ENCODE measurements at regions not wholly inside any gene's neighbourhood (a gene's known extent, or its start where the extent isn't known, plus 50 kb on each side); places are given as distances from the start of the nearest gene placed in this dataset.

DNA sequence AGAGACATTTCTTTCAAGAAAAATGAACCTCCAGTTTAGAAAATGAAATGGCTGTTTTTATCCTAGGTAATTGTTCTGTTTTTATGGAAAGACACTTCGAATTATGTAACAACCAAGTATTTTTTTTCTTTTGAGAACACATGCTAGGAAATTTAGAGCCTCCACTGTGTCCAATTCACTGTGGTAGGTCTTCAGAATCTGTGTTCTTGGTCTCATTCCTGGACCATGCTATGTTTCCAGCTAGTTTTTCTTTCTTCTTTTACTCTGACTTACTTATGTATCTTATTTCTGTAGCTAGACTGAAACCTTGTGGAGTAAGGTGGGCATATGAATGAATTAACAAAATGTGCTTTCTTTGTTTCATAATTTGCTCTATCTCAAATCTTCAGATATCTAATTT, 391.7 kb upstream of the KLHL29 start (continued):
- TF ChIP-seq, protein P1, sequence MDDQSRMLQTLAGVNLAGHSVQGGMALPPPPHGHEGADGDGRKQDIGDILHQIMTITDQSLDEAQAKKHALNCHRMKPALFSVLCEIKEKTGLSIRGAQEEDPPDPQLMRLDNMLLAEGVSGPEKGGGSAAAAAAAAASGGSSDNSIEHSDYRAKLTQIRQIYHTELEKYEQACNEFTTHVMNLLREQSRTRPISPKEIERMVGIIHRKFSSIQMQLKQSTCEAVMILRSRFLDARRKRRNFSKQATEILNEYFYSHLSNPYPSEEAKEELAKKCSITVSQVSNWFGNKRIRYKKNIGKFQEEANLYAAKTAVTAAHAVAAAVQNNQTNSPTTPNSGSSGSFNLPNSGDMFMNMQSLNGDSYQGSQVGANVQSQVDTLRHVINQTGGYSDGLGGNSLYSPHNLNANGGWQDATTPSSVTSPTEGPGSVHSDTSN (IDR thresholded peaks at IDR 0.05): no peak
- TF ChIP-seq FOSL2 (IDR thresholded peaks at IDR 0.05) (no peak), FOSL2 (CRISPR knock-in tag; IDR thresholded peaks at IDR 0.05) (no peak)

DNA sequence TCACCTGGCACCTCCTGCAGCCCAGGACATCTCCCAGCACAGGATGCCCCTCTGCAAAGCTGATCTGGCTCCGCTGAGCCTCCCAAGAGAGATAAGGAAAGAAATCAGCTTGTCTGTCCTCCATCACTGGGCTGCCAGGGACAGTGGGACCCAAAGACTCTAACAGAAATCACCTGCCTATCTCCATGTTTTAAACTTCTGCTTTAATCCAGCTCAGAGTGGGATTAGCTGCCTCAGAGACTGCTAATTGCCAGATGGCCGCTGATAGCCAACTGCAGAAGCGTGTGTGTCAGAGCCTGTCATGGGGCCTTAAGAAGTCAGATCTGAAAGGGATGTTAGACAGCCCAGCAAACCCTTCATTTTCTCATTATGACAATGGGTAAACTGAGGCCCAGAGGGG, 389.4 kb upstream of the KLHL29 start:
- FAIRE-seq: no peak
- Histone ChIP-seq H3K27ac (no peak overlapping the region), H3K4me3 (no peak overlapping the region), H3K4me1 (no peaks in the 10 kb centered on the region), H3K9me3 (no peaks in the 10 kb centered on the region), H3K4me2 (no peak overlapping the region)
- 6% methylated on average over 3 of the region's 3 CpGs for WGBS (ENCODE audit: missing lambda C conversion rate)
- TF ChIP-seq SMC3 (IDR thresholded peaks at IDR 0.05) (no peak), FOXS1 (CRISPR knock-in tag; IDR thresholded peaks at IDR 0.05) (no peak), HOXB5 (CRISPR knock-in tag; IDR thresholded peaks at IDR 0.05) (no peak), CEBPB (IDR thresholded peaks at IDR 0.05) (no peak), POLR2AphosphoS2 (conservative IDR thresholded peaks at IDR 0.05; ENCODE audit: low read length) (no peak), RNF2 (IDR thresholded peaks at IDR 0.05; ENCODE audit: borderline replicate concordance, low read depth) (no peak), JUNB (IDR thresholded peaks at IDR 0.05) (no peak), EHMT2 (IDR thresholded peaks at IDR 0.05; ENCODE audit: low read depth) (no peak), MAFK (IDR thresholded peaks at IDR 0.05; ENCODE audit: partially characterized antibody) (no peak), CHD2 (IDR thresholded peaks at IDR 0.05; ENCODE audit: low read length, partially characterized antibody) (no peak), FOSL2 (IDR thresholded peaks at IDR 0.05) (no peak), FOSL2 (CRISPR knock-in tag; IDR thresholded peaks at IDR 0.05) (no peak), KDM1A (IDR thresholded peaks at IDR 0.05; ENCODE audit: low read depth) (no peak), HEYL (CRISPR knock-in tag; IDR thresholded peaks at IDR 0.05) (no peak), CBX8 (IDR thresholded peaks at IDR 0.05) (no peak), ESRRA (IDR thresholded peaks at IDR 0.05; ENCODE audit: borderline replicate concordance, low read length) (no peak), TFCP2L1 (CRISPR knock-in tag; IDR thresholded peaks at IDR 0.05) (no peak), CBX2 (IDR thresholded peaks at IDR 0.05; ENCODE audit: borderline replicate concordance, low read depth) (no peak), SREBF2 (IDR thresholded peaks at IDR 0.05) (no peak)
- TF ChIP-seq, protein P2, sequence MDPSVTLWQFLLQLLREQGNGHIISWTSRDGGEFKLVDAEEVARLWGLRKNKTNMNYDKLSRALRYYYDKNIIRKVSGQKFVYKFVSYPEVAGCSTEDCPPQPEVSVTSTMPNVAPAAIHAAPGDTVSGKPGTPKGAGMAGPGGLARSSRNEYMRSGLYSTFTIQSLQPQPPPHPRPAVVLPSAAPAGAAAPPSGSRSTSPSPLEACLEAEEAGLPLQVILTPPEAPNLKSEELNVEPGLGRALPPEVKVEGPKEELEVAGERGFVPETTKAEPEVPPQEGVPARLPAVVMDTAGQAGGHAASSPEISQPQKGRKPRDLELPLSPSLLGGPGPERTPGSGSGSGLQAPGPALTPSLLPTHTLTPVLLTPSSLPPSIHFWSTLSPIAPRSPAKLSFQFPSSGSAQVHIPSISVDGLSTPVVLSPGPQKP (IDR thresholded peaks at IDR 0.05; ENCODE audit: low read depth, low read length): no peak
- TF ChIP-seq, protein P3, sequence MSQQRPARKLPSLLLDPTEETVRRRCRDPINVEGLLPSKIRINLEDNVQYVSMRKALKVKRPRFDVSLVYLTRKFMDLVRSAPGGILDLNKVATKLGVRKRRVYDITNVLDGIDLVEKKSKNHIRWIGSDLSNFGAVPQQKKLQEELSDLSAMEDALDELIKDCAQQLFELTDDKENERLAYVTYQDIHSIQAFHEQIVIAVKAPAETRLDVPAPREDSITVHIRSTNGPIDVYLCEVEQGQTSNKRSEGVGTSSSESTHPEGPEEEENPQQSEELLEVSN (IDR thresholded peaks at IDR 0.05; ENCODE audit: borderline replicate concordance, low read depth): no peak
- ChIA-PET POLR2A (no interaction called here), CTCF (no interaction called here)
- no peak for ATAC-seq
- DNase-seq (ENCODE audit: low read depth in 1 of 2, low spot score in 1 of 2): no peak

DNA sequence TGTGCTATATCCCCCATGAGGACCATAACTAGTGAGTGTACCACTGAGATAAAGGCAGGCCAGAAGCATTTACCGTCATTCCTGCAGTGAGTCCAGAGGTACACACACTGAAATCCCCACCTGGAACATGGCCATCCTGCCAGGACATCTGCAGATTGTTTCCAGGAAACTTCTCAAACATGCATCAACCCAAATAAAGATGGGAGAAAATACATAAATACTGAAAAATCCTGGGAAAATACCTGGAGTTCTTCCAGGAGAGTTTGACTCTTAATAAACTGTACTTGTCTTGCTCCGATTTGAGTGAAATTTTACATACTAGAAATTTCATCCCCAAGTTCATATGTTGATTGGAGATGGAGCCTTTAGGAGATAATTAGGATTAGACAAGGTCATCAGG, 388.1 kb upstream of the KLHL29 start:
- no peak overlapping the region for H3K4me3 ChIP-seq
- WGBS (ENCODE audit: missing lambda C conversion rate): 9% methylated on average over 2 of the region's 2 CpGs
- H3K4me2 ChIP-seq: no peak overlapping the region
- ChIA-PET CTCF (no interaction called here), POLR2A (no interaction called here)
- DNase-seq (ENCODE audit: low read depth in 1 of 2, low spot score in 1 of 2): no peak
- ATAC-seq: no peak
- H3K9me3 ChIP-seq: no peaks in the 10 kb centered on the region
- no peak overlapping the region for H3K27ac ChIP-seq
- no peak for FAIRE-seq
- H3K4me1 ChIP-seq: no peaks in the 10 kb centered on the region
- TF ChIP-seq JUN (IDR thresholded peaks at IDR 0.05) (no peak), FOXS1 (CRISPR knock-in tag; IDR thresholded peaks at IDR 0.05) (no peak), CBX2 (IDR thresholded peaks at IDR 0.05; ENCODE audit: borderline replicate concordance, low read depth) (no peak), RNF2 (IDR thresholded peaks at IDR 0.05; ENCODE audit: borderline replicate concordance, low read depth) (no peak), EP300 (IDR thresholded peaks at IDR 0.05) (no peak), GATA3 (IDR thresholded peaks at IDR 0.05; ENCODE audit: borderline replicate concordance) (no peak), KDM1A (IDR thresholded peaks at IDR 0.05; ENCODE audit: low read depth) (no peak), NR3C1 (IDR thresholded peaks at IDR 0.05) (no peak), HOXB5 (CRISPR knock-in tag; IDR thresholded peaks at IDR 0.05) (no peak), KDM5A (IDR thresholded peaks at IDR 0.05) (no peak), SREBF2 (IDR thresholded peaks at IDR 0.05) (no peak), CEBPB (IDR thresholded peaks at IDR 0.05) (no peak)
- TF ChIP-seq, protein P4, sequence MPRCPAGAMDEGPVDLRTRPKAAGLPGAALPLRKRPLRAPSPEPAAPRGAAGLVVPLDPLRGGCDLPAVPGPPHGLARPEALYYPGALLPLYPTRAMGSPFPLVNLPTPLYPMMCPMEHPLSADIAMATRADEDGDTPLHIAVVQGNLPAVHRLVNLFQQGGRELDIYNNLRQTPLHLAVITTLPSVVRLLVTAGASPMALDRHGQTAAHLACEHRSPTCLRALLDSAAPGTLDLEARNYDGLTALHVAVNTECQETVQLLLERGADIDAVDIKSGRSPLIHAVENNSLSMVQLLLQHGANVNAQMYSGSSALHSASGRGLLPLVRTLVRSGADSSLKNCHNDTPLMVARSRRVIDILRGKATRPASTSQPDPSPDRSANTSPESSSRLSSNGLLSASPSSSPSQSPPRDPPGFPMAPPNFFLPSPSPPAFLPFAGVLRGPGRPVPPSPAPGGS (IDR thresholded peaks at IDR 0.05): no peak
- TF ChIP-seq, protein P3 (IDR thresholded peaks at IDR 0.05; ENCODE audit: borderline replicate concordance, low read depth): no peak
- TF ChIP-seq, protein P5, sequence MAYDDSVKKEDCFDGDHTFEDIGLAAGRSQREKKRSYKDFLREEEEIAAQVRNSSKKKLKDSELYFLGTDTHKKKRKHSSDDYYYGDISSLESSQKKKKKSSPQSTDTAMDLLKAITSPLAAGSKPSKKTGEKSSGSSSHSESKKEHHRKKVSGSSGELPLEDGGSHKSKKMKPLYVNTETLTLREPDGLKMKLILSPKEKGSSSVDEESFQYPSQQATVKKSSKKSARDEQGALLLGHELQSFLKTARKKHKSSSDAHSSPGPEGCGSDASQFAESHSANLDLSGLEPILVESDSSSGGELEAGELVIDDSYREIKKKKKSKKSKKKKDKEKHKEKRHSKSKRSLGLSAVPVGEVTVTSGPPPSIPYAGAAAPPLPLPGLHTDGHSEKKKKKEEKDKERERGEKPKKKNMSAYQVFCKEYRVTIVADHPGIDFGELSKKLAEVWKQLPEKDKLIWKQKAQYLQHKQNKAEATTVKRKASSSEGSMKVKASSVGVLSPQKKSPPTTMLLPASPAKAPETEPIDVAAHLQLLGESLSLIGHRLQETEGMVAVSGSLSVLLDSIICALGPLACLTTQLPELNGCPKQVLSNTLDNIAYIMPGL (CRISPR knock-in tag; IDR thresholded peaks at IDR 0.05; ENCODE audit: borderline replicate concordance): no peak
- TF ChIP-seq, protein P6, sequence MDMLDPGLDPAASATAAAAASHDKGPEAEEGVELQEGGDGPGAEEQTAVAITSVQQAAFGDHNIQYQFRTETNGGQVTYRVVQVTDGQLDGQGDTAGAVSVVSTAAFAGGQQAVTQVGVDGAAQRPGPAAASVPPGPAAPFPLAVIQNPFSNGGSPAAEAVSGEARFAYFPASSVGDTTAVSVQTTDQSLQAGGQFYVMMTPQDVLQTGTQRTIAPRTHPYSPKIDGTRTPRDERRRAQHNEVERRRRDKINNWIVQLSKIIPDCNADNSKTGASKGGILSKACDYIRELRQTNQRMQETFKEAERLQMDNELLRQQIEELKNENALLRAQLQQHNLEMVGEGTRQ (IDR thresholded peaks at IDR 0.05): no peak
